PC-3 (cell line): ENCODE measurements at regions not wholly inside any gene's neighbourhood (a gene's known extent, or its start where the extent isn't known, plus 50 kb on each side); places are given as distances from the start of the nearest gene placed in this dataset.

ENCODE experiments used
- CTCF ChIP-seq: fragments of 300-600 bp; sonication (generic); conservative IDR thresholded peaks from 2 replicates; pipeline ENCODE4 v1.5.1; 2017; ENCODE audit warnings: antibody characterized with exemption, low read depth, mild to moderate bottlenecking, low read length
- EZH2 ChIP-seq: fragments of 300-600 bp; sonication (generic); IDR thresholded peaks from one replicate; pipeline ENCODE4 v1.6.1; 2017; ENCODE audit warnings: antibody characterized with exemption, mild to moderate bottlenecking, low read length; ENCODE audit not compliant: unreplicated experiment
- EZH2phosphoT487 ChIP-seq: fragments of 300-600 bp; sonication (generic); IDR thresholded peaks from 2 replicates; pipeline ENCODE4 v1.6.1; 2018; ENCODE audit warnings: mild to moderate bottlenecking, antibody characterized with exemption, low read length, borderline replicate concordance

- TF ChIP-seq CTCF (no peak), EZH2 (no peak), EZH2phosphoT487 (no peak)
Measured at GRCh38 chr18:22499421-22499820, 81.7 kb upstream of the CTAGE1 start.
